GM11168 (cell line): ENCODE measurements at regions not wholly inside any gene's neighbourhood (a gene's known extent, or its start where the extent isn't known, plus 50 kb on each side); places are given as distances from the start of the nearest gene placed in this dataset.

Experiments used
- in situ Hi-C: fragments of 300-500 bp; cut with MboI; formaldehyde crosslinking; loops from one replicate; pipeline ENCODE4 v1.12.0; 2022; ENCODE audit warnings: low sequenced_read_pairs; ENCODE audit not compliant: unreplicated experiment

DNA sequence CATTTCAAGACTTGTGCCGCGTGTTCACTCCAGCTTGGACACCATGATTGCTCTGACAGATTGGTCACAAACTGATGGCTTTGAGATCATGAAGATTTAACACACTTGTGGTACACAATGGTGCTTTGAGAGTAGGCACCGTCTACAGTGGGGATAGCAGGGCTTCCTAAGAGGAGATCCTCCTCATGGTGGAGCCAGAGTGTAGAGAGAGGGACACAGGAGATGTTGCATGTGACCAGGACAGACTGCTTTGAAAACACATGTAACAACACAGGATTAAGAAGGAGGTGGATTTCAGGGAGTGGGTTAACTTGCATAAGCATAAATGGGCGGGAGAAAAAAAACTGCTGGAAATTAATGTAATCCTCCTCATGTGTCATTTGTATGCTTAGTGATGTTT, 95.7 kb upstream of the LINC00305 start:
- in situ Hi-C loops, result no loop called here

DNA sequence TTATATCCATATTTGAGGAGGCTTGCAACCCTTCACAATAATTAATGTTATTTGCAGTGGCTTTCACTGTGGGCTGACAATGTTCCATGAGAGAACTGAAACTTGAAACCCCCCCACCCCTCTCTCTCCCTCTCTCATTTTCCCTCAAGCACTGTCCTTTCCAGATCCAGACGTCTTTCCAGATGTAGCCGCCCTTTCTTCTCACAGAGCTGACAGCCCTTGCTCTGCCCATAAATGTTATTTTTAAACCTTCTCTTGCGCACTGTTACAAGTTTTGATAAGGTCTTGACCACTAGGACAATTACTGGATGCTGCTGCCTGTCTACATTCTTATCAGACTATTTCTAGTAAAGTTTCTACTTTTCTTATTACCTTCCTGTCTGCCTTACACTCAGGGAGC, 91.4 kb upstream of the LINC00305 start:
- in situ Hi-C loops, result no loop called here

DNA sequence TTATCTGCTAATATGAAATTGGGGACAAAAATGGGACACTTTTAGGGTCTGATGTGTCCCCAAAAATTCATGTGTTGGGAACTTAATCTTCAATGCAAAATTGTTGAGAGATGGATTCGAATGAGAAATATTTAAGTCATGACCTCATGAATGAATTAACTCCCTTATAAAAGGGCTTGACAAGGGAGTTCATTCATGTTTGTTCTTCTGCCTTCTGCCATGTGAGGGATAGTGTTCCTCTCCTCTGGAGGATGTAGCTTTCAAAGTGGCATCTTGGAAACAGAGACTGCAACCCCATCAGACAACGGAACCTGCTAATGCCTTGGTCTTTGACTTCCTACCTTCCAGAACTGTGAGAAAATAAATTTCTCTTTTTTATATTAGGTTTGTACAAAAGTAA, 89.2 kb upstream of the LINC00305 start:
- in situ Hi-C loops, result no loop called here

DNA sequence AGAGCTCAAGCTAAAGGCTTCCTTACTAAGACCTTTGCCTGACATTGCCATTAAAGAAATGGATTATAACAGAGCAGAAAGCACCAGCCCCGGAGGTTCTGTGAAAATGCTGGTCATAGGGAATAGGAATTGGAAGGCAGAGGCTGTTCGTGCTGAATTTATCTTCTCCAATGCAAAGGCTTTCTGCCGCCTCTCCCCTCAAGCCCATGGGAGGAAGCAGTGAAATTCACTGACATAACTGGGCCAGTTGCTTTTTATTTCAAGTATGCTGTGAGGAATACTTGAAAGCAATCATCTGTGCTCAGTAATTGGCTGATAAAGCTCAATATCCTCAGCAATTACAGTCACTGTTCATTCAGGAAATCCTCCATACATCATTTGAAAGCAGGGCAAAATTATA, 85.4 kb upstream of the LINC00305 start:
- in situ Hi-C loops, result no loop called here

DNA sequence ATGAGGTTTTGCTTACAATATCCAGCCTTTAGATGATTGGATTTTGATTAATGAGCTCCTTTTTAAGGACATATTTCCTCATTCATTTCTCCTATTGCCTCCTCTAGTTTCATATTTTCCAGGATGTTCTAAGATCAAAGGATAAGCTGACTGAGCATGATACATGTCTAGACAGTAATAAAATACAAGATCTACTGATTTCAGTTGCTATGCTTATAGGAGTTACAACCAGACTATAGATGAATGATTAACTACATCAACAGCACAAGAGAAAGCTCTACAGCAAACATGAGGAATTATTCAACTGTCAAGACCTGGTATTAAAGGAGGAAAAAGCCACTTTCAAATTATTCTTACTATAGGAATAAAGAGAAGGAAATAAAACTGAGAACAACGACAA, 85.0 kb upstream of the LINC00305 start:
- in situ Hi-C loops, result no loop called here

DNA sequence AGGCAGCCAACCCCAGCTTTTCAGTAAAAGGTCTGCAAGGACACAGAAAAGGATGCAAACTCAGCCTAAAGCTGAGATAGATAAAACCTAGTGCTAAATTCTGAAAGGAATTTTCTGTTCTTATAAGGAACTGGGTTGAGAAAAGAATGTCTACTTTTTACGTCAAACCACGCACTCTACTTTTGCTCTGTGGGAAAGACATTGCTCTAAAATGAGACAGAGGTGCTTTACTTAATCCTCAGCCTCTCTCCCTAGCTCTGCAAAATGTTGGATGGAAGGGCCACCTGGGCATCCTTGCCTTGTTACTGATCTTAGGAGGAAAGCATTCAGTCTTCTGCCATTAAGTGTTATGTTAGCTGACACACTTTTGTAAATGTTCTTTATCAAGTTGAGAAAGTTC, 72.1 kb upstream of the LINC00305 start:
- in situ Hi-C loops, result no loop called here

DNA sequence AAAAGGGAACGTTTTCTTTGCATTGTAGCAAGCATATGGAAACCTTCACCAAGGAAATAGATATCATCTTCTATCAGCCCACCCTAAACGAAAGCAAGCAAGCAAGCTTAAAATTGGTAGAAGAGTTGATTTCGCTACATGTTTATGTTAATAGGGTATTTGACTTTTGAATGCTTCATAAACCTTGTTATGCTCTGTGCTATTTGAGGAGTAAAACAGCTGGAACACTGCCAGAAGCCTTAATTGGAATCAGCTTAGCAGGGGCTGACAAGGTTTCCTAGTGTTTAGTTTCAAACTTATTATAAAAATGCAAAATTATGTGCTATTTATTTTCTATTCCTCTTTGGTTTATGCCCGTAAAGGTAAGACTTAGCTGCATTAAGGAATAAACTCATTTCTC, 70.6 kb upstream of the LINC00305 start:
- in situ Hi-C loops, result no loop called here

DNA sequence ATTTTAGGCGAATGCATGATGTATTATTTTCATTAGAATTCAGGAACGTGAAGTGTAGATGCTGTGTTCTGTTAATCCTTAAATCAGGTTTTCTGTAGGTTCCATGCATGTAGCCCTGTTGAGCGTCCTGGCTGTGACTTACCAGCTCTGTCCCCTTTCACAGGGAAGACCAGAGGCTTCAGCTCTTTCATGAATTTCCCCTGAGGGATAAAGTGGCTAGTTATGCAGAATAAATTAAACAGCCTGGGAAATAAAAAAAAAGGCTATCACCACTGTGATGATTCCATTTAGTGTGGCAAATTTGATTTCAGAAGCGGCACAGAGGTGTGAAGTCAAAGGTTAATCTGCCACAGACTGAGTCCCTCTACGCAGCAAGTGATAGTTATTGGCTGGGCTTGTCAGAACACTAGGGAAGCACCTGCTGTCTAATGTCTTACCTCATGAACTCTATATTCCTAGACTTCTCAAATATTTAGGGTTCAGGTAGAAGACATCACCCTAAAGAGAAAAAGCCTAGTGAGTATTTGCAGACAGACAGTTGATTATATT, 61.6 kb upstream of the LINC00305 start:
- in situ Hi-C loops, result no loop called here

DNA sequence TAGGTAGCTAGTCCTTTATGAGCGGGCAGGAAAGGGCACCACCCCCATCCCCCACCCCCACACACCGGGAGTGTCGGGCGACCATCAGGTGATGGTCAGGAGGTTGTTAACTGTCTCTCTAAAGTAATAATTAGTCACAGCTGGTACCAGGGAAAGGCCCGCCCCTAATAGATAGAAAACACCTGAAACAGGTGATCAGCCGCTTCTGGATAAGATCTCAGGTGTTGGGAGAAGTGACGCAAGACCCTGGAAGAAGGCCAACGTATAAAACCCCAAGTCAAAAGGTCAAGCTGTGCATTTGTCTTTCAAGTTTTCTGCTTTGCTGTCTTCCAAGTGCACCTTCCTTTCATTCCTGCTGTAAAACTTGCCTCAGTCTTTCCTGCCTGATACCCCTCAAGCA, 59.6 kb upstream of the LINC00305 start:
- in situ Hi-C loops, result no loop called here

DNA sequence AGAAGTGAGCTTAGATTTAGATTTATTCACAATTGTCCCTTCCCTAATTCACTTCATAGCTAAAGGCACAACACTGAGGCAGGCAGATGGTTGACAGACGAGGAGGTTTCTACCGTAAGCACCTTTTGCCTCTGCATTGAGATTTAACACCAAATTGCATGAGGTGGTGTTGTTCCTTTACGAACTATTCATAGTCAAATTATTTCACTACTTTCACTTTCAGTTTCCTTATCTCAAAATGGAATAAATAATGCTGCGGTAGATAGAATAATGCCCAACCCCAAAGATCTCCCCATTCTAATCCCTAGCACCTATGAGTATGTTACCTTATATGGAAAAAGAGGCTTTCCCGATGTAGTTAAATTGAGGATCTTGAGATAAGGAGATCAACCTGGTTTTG, 58.9 kb upstream of the LINC00305 start:
- in situ Hi-C loops, result no loop called here

DNA sequence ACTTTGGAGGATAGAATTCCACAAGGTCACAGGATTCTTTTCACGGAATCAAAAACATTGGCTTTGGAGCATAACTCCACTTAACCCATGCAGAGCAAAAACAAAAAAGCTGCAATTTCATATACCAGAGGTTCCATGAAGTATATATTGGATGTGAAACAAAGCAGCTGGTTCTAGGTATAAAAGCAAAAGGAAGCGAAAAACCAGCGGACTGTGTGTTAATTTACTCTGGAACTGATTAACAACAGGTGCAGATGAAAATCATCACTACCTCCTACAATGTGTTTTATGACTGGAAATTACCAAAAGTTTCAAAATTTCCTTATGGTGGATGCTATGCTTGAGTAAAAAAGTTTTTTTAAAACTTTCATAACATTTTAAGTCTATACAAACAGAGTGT, 54.4 kb upstream of the LINC00305 start:
- in situ Hi-C loops, result no loop called here

DNA sequence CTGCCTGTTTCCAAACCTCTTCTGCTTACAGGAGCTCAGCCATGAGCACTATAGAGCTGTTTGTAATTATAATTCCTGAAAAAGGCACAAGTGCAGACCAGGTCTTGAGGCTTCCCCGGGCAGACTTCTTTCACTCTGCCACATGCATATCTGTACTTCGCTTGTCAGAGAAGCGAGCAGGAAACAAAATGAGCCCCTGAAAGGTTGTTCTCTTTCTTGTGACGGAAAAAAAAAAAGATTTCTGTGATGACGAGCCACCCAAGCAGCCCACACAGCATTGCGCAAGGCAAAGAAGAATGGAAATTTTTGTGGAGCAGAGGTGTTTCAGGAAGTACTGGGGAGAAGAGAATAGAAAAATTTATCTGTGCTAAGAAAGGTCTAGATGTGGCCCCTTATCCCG, 54.0 kb upstream of the LINC00305 start:
- in situ Hi-C loops, result no loop called here

DNA sequence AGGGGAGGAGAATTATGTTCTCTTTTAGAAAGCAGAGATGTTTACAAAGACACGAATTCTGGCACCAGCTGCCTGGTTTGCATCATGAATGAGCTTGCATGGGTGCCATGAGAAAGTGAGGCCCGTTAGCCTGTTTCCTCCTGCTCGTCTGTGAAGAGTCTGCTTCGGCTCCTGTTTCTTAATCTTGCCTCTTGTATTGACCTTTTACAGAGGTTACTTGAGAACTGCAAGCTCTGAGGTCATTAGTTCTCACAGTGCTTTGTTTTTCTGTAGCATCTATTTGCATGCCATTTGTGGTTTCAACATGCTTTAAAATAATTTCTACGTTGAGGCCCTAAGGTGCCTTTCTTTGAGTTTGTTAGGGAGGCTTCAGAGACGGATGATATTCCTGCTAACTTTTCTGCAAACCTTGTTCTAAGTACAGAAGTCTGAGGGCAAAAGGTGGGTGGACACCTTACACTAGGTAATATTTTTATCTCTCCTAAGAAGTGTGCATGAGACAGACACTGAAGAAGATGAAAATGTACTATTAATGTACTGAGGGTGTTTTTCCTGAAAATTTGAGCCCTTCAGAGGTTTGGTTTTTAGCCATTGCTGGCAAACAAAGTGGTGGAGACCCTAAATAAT, 53.4 kb upstream of the LINC00305 start:
- in situ Hi-C loops, result no loop called here

DNA sequence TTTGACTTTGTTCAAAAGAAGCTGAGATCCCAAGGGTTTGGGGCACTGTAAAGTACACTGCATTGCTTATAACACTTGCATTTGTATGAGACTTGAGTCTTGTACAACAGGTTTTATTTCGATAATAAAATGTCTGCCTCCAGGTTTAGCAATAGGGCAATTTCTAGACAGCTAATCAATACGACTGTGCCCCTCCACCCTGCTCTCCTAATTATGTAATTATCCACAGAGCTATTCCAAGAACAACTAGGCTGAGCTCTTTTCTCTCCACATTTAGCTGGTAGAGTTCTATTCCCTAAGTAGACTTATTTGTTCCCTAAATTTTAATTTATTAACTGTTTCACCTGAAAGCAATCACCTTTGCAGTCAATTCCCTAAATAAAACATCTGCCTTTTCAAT, 52.9 kb upstream of the LINC00305 start:
- in situ Hi-C loops, result no loop called here

DNA sequence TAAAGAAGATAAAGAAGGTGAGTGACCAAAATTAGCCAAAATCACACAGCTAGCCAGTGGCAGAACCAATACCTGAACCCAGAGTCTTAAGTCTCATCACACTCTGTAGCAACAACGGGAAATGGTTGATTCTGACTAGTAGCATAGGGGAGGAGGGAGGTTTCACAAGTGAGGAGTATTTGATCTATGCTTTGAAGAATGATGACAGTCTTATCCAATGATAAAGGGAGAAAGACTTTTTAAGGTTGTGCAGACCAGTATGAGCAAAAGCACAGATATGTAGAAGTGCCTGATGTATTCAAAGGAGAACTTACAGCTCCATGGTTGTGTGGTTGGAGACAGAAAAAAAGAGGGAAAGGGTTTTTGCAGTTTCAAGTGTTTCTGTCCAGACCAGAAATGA, 50.7 kb upstream of the LINC00305 start:
- in situ Hi-C loops, result no loop called here
